ENCODE measurements at regions not wholly inside any gene's neighbourhood (a gene's known extent, or its start where the extent isn't known, plus 50 kb on each side); places are given as distances from the start of the nearest gene placed in this dataset.

- TF ChIP-seq CTCF (IDR thresholded peaks at IDR 0.05): no peak
- no peak for TF ChIP-seq POLR2A (IDR thresholded peaks at IDR 0.05)
Measured at GRCh38 chr10:6741541-6741941, 161.5 kb upstream of the PRKCQ start.
